22Rv1 (cell line): ENCODE measurements at regions not wholly inside any gene's neighbourhood (a gene's known extent, or its start where the extent isn't known, plus 50 kb on each side); places are given as distances from the start of the nearest gene placed in this dataset.

Experiments
- CTCF ChIP-seq: fragments of 450-650 bp; IDR thresholded peaks from 2 replicates; pipeline ENCODE4 v1.5.1; 2017; ENCODE audit warnings: mild to moderate bottlenecking
- ZFX ChIP-seq: fragments of 450-650 bp; IDR thresholded peaks from 2 replicates; pipeline ENCODE4 v1.6.1; 2017; ENCODE audit warnings: antibody characterized with exemption, borderline replicate concordance

GRCh38 chr12:116471544-116471943 is 87.6 kb upstream of the MAP1LC3B2 start:
- no peak for TF ChIP-seq CTCF
- TF ChIP-seq ZFX, result no peak
